ENCODE measurements at regions not wholly inside any gene's neighbourhood (a gene's known extent, or its start where the extent isn't known, plus 50 kb on each side); places are given as distances from the start of the nearest gene placed in this dataset.
A peak's percentile ranks its signal among the peaks of the same experiment; 100 is the strongest.

DNA sequence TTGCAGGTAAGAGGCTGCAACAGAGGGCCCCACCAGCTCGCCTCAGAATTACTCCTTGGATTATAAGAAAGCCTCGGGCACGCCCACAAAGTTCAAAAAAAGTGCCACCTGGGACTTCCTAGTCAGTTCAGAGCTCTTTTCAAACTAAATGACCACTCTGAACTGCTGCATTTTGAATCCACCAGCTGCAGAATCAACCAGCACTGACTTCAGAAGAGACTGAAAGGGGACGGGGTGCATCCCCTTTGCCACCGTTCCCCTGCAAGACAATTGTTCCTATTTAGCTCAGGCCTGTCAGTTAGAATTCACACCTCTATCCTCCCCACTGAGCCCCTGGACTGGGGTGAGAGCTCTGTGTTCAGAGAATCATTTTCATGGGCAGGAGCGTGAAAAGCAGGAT is 181.4 kb upstream of the GADL1 start:
- Histone ChIP-seq H3K9ac (ENCODE audit: low read depth, low read length) (no peak overlapping the region), H3K4me3 (ENCODE audit: low read depth, low read length) (no peak overlapping the region), H3K4me1 (ENCODE audit: control insufficient read depth, insufficient read depth, low read length) (no peaks in the 10 kb centered on the region), H3K27me3 (ENCODE audit: control insufficient read depth, insufficient read depth, low read length) (no peaks in the 10 kb centered on the region), H3K36me3 (ENCODE audit: control insufficient read depth, insufficient read depth, low read length) (no peaks in the 10 kb centered on the region), H3K9me3 (ENCODE audit: control insufficient read depth, insufficient read depth, low read length) (no peaks in the 10 kb centered on the region; the same call in 1 of the 2 replicates), H3K27ac (ENCODE audit: low read depth, low read length) (no peak overlapping the region)

DNA sequence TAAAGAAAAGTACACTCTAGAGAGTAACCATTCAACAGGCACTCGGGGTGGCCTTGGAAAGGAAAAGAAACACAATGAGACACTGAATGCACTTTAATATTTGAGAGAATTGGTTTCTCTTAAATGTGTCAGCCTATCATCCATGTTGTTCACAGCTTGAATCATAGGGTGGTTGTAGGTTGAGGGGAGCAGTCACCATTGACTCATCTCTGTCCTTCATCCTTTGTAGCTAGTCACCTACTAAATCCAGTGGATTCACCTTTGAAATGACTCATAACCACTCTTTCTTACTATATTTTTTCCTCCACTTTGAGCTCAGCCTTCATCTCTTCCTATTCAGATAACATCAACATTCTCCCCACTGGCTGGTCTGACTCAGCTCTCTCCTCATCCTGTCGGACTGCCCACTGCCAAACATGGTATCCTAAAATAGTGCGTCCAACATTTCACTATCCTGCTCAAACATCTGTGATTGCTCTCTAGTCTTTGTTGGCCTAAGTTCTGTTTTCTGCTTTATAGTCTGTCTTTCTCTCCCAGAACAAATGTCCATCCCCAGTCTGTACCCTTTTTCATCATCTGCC is 182.7 kb upstream of the GADL1 start:
- Histone ChIP-seq H3K4me3 (ENCODE audit: low read depth, low read length) (no peak overlapping the region), H3K36me3 (ENCODE audit: control insufficient read depth, insufficient read depth, low read length) (no peaks in the 10 kb centered on the region), H3K27me3 (ENCODE audit: control insufficient read depth, insufficient read depth, low read length) (no peaks in the 10 kb centered on the region), H3K9me3 (ENCODE audit: control insufficient read depth, insufficient read depth, low read length) (no peaks in the 10 kb centered on the region; the same call in 1 of the 2 replicates), H3K9ac (ENCODE audit: low read depth, low read length) (no peak overlapping the region), H3K4me1 (ENCODE audit: control insufficient read depth, insufficient read depth, low read length) (no peaks in the 10 kb centered on the region), H3K27ac (ENCODE audit: low read depth, low read length) (peak overlapping the region; percentile 3)

DNA sequence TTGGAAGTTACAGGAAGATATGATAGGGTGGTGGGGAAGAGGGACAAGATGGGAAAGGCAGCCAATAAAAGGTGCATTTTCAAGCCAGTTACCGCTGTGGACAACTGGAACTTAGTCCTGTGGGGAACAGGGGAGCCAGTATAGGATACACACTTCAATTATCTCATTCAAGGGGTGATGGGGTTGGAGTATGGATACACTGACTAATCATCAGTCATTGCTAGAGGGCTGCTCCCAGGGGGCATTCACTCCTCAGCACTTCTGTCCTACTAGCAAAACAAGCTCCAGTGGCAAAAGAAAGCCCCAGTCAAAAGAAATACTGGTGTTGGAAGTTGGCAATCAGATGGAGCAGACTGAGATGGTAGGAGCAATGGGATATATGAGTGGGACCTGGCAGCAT is 183.4 kb upstream of the GADL1 start:
- H3K27me3 ChIP-seq (ENCODE audit: control insufficient read depth, insufficient read depth, low read length): no peaks in the 10 kb centered on the region
- no peaks in the 10 kb centered on the region; the same call in 1 of the 2 replicates for H3K9me3 ChIP-seq (ENCODE audit: control insufficient read depth, insufficient read depth, low read length)
- H3K27ac ChIP-seq (ENCODE audit: low read depth, low read length): peak overlapping the region; percentile 3
- no peak overlapping the region for H3K9ac ChIP-seq (ENCODE audit: low read depth, low read length)
- no peaks in the 10 kb centered on the region for H3K36me3 ChIP-seq (ENCODE audit: control insufficient read depth, insufficient read depth, low read length)
- H3K4me3 ChIP-seq (ENCODE audit: low read depth, low read length): no peak overlapping the region
- no peaks in the 10 kb centered on the region for H3K4me1 ChIP-seq (ENCODE audit: control insufficient read depth, insufficient read depth, low read length)

DNA sequence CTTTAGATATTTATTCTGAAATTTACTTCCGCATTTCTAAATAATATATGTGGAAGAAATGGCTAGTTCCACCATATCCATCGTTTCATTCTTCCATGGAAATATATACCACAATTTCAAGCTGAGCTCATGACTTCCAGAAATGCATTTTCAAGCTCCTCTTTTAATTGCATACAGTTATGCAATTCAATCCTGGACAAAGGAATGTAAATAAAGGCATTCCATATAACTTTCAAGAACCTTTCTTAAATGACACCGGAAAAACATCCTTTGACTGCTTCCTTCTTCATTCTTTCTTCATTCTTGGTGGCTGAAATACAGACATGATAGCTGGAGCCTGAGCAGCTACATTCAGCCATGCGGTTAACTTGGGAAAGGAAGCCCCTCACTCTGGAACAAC is 185.2 kb upstream of the GADL1 start:
- Histone ChIP-seq H3K36me3 (ENCODE audit: control insufficient read depth, insufficient read depth, low read length) (no peaks in the 10 kb centered on the region), H3K27me3 (ENCODE audit: control insufficient read depth, insufficient read depth, low read length) (no peaks in the 10 kb centered on the region), H3K9me3 (ENCODE audit: control insufficient read depth, insufficient read depth, low read length) (no peaks in the 10 kb centered on the region; the same call in 1 of the 2 replicates), H3K27ac (ENCODE audit: low read depth, low read length) (no peak overlapping the region), H3K4me1 (ENCODE audit: control insufficient read depth, insufficient read depth, low read length) (peaks cover 3% of the 10 kb centered on the region), H3K4me3 (ENCODE audit: low read depth, low read length) (no peak overlapping the region), H3K9ac (ENCODE audit: low read depth, low read length) (no peak overlapping the region)

DNA sequence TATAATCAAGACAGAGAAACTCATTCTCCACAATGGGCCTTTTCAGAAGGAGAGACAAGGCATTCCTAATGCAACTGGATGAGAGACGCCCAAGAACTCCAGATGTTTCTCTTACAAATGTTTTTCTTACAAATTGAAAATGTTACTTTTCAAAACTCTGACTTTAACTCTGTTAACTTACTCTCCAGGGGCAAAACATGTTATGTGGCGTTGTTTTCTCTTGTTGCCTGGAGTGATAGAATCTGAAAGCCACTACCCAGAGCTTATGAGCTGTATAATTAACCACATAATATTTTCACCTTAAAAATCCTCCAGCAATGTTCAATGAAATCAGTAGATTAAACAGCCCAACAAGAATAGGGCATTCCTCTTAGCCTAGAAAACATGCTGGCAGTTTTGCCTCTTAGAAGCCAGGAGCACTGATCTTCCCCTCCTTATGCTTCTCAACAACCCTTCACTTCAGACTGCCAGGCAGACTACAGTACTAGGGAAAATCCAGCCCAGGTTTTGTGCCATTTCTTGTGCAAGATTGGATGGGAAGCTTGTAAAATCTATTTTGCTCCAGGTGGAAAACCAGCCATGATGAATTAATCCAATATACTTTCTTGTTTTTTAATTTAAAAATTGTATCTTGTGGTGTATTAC is 186.7 kb upstream of the GADL1 start:
- H3K9me3 ChIP-seq (ENCODE audit: control insufficient read depth, insufficient read depth, low read length): no peaks in the 10 kb centered on the region
- H3K27ac ChIP-seq (ENCODE audit: low read depth, low read length): no peak overlapping the region
- H3K9ac ChIP-seq (ENCODE audit: low read depth, low read length): no peak overlapping the region
- no peaks in the 10 kb centered on the region for H3K27me3 ChIP-seq (ENCODE audit: control insufficient read depth, insufficient read depth, low read length)
- H3K4me1 ChIP-seq (ENCODE audit: control insufficient read depth, insufficient read depth, low read length): peaks cover 7% of the 10 kb centered on the region
- no peak overlapping the region for H3K4me3 ChIP-seq (ENCODE audit: low read depth, low read length)
- no peaks in the 10 kb centered on the region for H3K36me3 ChIP-seq (ENCODE audit: control insufficient read depth, insufficient read depth, low read length)

DNA sequence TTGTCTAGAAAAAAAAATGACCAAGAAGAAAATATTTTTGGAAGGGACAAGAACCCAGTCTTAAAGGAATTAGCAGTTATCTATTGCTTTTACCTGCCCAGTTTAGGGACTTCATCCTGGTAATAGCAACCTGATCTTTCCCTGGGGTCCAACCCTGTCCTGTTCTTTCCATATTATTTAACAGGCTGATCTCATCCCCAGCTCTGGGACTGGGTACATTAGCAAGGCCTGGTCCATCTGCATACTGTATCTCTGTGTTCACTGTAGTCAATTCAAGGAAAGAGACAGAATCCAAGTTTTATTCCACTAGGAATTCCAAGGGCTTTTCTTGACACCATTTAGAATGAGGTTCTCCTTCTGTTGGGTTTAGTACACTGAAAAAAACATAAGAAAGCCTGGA is 191.7 kb upstream of the GADL1 start:
- H3K9me3 ChIP-seq (ENCODE audit: control insufficient read depth, insufficient read depth, low read length): no peaks in the 10 kb centered on the region
- H3K4me1 ChIP-seq (ENCODE audit: control insufficient read depth, insufficient read depth, low read length): peaks cover 7% of the 10 kb centered on the region
- no peaks in the 10 kb centered on the region for H3K27me3 ChIP-seq (ENCODE audit: control insufficient read depth, insufficient read depth, low read length)
- H3K4me3 ChIP-seq (ENCODE audit: low read depth, low read length): no peak overlapping the region
- H3K27ac ChIP-seq (ENCODE audit: low read depth, low read length): no peak overlapping the region
- no peaks in the 10 kb centered on the region for H3K36me3 ChIP-seq (ENCODE audit: control insufficient read depth, insufficient read depth, low read length)
- no peak overlapping the region for H3K9ac ChIP-seq (ENCODE audit: low read depth, low read length)

DNA sequence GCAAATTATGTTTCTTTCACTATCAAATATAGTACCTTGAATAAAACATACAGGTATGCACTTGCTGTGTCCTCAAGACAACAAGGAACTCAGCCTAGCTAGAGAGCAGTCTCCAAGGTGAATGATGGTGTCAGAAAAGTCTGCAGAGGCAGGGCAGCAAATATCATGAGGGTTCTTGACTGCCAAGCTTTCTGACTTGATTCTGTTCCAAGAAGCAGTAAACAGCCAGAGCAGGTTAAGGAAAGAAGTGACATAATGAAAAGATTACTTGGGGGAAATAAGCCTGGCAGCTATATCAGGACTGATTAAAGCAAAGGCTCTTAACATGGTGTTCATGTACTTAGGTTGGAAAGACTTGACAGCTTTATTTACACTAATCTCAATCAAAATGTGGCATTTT is 192.2 kb upstream of the GADL1 start:
- Histone ChIP-seq H3K4me3 (ENCODE audit: low read depth, low read length) (no peak overlapping the region), H3K9me3 (ENCODE audit: control insufficient read depth, insufficient read depth, low read length) (no peaks in the 10 kb centered on the region), H3K36me3 (ENCODE audit: control insufficient read depth, insufficient read depth, low read length) (no peaks in the 10 kb centered on the region), H3K4me1 (ENCODE audit: control insufficient read depth, insufficient read depth, low read length) (peaks cover 7% of the 10 kb centered on the region), H3K27me3 (ENCODE audit: control insufficient read depth, insufficient read depth, low read length) (no peaks in the 10 kb centered on the region), H3K9ac (ENCODE audit: low read depth, low read length) (no peak overlapping the region), H3K27ac (ENCODE audit: low read depth, low read length) (no peak overlapping the region)

DNA sequence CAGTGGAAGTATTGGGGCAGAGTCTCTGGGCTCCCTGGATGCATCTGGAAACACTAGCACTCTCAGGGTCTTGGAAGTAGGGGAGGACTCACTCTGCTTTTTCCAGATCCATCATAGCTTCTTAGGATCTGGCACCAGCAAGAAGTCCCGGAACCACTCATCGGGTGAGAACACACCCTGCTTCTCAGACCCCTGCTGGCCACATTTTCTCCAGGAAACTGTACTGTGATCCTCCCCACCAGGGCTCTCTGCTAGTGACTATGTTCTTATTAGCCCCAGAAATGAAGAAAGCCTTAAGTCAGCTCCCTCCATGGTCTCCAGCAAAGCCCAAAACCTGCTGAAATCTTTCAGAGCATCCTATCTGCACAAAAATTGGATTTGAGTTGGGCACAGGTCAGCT is 197.3 kb upstream of the GADL1 start:
- Histone ChIP-seq H3K27me3 (ENCODE audit: control insufficient read depth, insufficient read depth, low read length) (no peaks in the 10 kb centered on the region), H3K9ac (ENCODE audit: low read depth, low read length) (no peak overlapping the region), H3K4me1 (ENCODE audit: control insufficient read depth, insufficient read depth, low read length) (no peaks in the 10 kb centered on the region), H3K36me3 (ENCODE audit: control insufficient read depth, insufficient read depth, low read length) (no peaks in the 10 kb centered on the region), H3K27ac (ENCODE audit: low read depth, low read length) (no peak overlapping the region), H3K4me3 (ENCODE audit: low read depth, low read length) (no peak overlapping the region), H3K9me3 (ENCODE audit: control insufficient read depth, insufficient read depth, low read length) (no peaks in the 10 kb centered on the region)

DNA sequence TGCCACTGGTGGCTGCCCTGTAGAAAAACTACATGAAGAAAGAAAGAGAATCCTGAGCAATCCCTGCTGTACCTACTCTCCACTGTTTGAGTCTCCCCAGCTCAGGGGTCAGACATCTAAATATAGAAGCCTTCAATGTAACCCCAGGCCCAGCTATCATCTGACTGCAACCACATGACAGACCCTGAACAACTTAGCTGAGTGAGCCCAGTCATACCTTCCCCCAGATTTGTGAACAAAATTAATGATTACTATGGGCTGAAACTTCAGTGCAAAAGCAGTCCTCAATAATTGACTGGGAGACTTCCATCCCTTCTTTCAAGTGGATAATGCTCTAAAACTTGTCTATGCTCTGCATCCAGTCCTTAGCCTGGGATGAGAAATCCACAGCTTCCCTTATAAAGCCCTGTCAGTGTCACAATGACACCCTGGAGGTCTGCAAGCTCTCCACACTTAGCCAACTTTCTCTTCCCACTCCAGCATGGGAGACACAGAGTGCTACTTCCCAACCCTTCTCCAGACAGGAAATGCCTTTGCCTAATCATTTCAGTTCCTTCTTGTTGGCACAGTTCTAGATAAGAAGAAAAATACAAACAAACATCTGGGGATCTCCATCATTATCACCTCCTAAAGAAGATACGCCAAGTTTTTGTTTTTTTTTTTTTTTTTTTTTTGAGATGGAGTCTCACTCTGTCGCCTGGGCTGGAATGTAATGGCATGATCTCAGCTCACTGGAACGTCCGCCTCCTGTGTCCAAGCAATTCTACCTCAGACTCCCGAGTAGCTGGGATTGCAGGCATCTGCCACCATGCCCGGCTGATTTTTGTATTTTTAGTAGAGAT is 198.5 kb upstream of the GADL1 start:
- H3K9ac ChIP-seq (ENCODE audit: low read depth, low read length): no peak overlapping the region

DNA sequence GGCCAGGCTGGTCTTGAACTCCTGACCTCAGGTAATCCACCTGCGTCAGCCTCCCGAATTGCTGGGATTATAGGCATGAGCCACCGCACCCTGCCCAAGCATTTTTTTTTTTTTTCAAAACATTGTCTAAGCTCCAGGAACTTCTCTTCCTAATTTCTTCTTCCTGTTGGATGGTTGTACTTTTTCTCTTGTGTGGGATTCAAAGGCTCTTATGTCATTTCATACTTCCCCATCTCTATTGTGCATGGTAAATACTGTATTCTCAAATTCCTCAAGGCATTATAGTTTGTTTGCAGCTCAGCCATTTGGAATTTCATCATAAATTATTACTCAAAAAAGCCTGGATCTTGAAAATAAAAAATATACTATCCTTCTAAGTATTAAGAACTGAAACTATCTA is 199.1 kb upstream of the GADL1 start:
- no peaks in the 10 kb centered on the region for H3K36me3 ChIP-seq (ENCODE audit: control insufficient read depth, insufficient read depth, low read length)
- no peaks in the 10 kb centered on the region for H3K4me1 ChIP-seq (ENCODE audit: control insufficient read depth, insufficient read depth, low read length)
- no peaks in the 10 kb centered on the region for H3K9me3 ChIP-seq (ENCODE audit: control insufficient read depth, insufficient read depth, low read length)
- H3K4me3 ChIP-seq (ENCODE audit: low read depth, low read length): no peak overlapping the region
- H3K27me3 ChIP-seq (ENCODE audit: control insufficient read depth, insufficient read depth, low read length): no peaks in the 10 kb centered on the region
- no peak overlapping the region for H3K27ac ChIP-seq (ENCODE audit: low read depth, low read length)
- no peak overlapping the region for H3K9ac ChIP-seq (ENCODE audit: low read depth, low read length)

More for the DNA sequence above, 198.5 kb upstream of the GADL1 start:
- Histone ChIP-seq H3K9me3 (ENCODE audit: control insufficient read depth, insufficient read depth, low read length) (no peaks in the 10 kb centered on the region), H3K4me3 (ENCODE audit: low read depth, low read length) (no peak overlapping the region), H3K27me3 (ENCODE audit: control insufficient read depth, insufficient read depth, low read length) (no peaks in the 10 kb centered on the region), H3K4me1 (ENCODE audit: control insufficient read depth, insufficient read depth, low read length) (no peaks in the 10 kb centered on the region), H3K36me3 (ENCODE audit: control insufficient read depth, insufficient read depth, low read length) (no peaks in the 10 kb centered on the region), H3K27ac (ENCODE audit: low read depth, low read length) (no peak overlapping the region)

DNA sequence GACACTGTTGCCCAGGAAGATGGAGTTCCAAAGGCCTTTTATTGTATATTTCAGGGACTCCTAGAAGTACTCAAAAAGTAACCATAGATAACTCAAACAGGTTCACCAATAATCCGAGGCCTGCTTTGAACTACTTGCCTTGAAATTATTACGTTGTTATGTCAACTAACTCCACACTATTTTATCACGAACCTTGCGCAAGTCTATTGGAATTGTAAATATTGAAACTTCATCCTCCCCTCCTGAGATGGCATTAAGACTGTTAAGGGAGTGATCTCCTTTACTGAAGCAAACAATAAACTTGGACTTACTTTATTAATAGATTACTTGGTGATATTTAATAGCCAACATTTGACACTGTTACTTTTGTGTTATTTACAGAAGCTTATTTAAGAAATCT is 199.6 kb upstream of the GADL1 start:
- Histone ChIP-seq H3K27me3 (ENCODE audit: control insufficient read depth, insufficient read depth, low read length) (no peaks in the 10 kb centered on the region), H3K9me3 (ENCODE audit: control insufficient read depth, insufficient read depth, low read length) (no peaks in the 10 kb centered on the region), H3K4me1 (ENCODE audit: control insufficient read depth, insufficient read depth, low read length) (no peaks in the 10 kb centered on the region), H3K27ac (ENCODE audit: low read depth, low read length) (no peak overlapping the region), H3K36me3 (ENCODE audit: control insufficient read depth, insufficient read depth, low read length) (no peaks in the 10 kb centered on the region), H3K4me3 (ENCODE audit: low read depth, low read length) (no peak overlapping the region), H3K9ac (ENCODE audit: low read depth, low read length) (no peak overlapping the region)

Data from HUES48 (cell line).